Stimulated activated CD4-positive, alpha-beta T cell treated with anti-CD3 and anti-CD28 coated beads, Interleukin-1b, Interleukin-23, amount 100 ng/mL, for 1 hour (primary cell): ENCODE measurements at regions not wholly inside any gene's neighbourhood (a gene's known extent, or its start where the extent isn't known, plus 50 kb on each side); places are given as distances from the start of the nearest gene placed in this dataset.
"Not testable (repeated sequence)": the region's sequence is repeated elsewhere in the genome, so short reads cannot be mapped to it uniquely, and the experiment has no call there.

Experiments used
- DNase-seq, 2 donors: peaks; one replicate each; pipeline ENCODE4 v3.0.0-alpha.2; 2020; ENCODE audit warnings: low read depth in 2 of 2

DNA sequence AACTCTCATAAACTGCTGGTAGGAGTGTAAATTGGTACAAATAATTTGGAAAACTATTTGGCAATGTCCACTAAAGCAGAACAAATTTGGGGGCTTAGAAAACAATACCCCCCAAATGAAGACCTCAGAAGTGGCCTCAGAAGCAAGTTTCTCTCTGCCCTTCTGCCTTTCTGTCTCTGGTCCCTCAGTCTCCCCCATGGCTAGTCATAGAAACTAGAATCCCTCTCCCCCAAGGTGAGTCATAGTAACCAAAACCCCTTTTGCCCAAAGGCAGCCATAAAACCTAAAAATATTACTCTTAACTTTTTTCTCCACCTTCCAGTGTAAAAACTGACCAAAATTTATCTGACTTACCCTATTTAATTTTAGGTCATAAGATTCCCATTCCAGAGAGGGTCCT is 350.7 kb upstream of the LRRC3B start:
- no peak for DNase-seq

DNA sequence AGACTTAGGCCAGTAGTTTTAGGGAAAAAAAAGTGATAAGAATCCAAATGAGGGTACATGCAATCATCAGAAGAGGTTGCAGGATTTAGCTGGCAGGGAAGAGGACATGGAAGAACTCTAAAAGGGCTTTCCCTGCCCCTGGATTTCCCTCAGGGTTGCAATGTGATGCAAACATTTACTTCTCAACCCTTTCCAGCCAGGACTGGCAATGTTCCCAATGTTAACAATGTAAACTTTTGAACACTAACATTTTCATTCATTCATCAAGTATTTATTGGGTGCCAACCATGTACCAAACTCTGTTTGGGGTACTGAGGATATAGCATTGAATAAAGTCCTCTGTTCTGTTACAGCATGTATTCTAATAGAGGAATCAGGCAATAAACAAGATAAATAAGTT is 349.4 kb upstream of the LRRC3B start:
- no peak for DNase-seq

DNA sequence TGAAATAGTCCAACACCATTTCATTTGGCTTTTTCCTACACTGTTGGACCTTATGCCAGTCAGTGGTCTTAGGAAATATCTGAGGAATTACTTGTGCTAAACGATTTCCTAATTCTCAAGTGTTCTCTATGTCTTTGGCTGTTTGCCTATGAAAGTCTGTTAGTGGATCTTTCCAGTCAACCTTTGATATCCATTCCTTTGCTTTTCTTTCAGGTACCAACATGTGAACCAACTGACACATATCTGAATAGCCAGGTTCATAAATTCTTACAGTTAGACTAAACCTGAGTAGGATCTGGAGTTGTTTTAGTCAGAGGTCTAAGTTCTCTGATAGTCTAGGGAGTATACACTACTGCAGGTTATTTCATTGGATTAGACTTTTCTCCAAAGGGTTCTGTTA is 343.5 kb upstream of the LRRC3B start:
- no peak for DNase-seq

DNA sequence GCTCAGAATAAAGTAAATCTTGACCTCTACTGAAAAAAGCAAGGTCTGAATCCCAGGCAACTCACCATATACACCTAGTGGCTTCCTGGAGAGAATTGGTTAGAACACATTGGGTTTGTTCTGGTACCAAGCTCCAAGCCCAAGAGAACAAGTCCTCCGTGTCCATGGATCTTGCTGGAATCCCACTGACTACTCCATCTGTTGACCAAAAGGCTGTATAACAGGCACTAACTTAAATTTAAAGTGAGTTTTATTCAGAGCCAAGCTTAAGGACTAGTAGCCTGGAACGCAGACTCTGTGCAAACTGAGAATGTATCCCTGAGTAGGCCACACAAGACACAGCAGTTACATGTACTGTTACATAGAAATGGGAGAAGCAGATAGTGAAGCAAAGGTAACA is 342.1 kb upstream of the LRRC3B start:
- no peak for DNase-seq

DNA sequence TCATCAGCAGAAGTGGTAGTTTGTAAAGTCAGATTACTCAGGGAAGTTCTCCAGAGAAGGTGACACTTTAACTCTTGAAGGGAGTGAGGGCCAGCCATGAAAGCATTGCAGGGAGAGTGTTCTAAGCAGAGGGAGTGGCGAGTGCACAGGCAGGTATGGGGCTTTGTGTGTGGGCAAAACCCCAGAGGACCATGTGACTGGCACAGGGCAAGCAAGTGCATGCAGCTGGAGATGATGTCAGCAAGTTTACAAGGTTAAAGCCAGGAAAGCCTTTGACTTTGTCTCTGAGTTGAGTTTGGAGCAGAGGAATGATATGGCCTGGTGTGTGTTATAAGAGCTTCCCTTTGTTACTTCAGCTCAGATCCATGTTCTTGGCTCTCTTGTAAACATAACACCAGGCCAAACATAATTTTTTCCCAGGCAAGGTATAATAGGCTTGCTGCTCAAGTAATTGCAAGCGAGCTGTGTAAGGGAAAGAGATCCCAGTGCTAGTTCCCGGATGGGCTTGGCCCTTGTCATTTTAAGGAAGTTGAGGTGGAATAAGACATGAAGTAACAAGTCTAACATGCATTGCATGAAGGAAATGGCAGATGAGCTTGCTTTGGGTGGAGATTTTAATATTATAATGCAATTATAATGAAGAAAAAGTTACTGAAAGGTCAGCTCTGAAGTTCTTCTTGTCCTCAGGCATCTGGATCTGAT is 341.1 kb upstream of the LRRC3B start:
- DNase-seq = no peak

DNA sequence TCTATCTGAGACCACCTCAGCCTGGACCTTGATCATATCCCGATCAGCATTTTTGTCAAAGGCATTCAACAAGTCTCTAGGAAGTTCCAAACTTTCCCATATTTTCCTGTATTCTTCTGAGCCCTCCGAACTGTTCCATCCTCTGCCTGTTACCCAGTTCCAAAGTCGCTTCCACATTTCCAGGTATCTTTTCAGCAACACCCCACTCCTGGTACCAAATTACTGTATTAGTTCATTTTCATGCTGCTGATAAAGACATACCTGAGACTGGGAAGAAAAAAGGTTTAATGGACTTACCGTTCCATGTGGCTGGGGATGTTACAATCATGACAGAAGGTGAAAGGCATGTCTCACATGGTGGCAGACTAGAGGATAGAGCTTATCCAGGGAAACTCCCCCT is 338.1 kb upstream of the LRRC3B start:
- not testable (repeated sequence) for DNase-seq

DNA sequence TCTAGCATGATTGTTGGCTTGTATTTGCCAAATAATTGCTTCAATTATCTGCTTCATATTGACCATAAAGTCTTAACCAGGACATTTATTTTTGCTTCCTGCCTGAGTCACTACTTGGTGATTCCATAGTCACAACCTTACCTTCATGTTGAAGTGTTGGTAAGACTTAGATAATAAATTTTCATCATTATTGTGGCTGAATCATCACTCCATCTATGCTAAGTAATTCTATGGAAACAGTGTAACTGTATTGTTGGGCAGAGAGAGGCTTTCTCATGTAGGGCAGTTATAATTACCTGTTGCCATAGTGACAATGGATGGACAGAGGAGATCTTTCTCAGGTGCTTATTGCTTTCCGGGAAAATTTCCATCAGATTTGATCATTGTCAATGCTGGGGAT is 330.7 kb upstream of the LRRC3B start:
- DNase-seq = no peak

DNA sequence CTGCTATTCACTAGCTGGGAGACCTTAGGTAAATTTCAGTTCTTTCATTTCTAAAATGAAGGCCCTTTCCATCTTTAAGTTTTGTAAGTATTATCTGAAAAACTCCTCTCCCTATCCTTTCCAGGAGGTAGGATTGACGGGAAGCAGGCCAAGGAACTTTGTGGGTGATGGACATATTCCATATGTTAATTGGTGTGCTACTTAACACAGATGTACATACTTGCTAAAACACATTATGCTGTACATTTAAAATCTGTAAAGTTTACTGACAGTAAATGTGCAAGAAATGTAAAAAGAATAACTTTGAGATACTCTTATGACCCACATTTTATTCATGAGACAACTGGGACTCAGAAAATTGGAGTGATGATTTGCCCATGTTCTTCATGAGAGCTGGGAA is 329.8 kb upstream of the LRRC3B start:
- DNase-seq = no peak

DNA sequence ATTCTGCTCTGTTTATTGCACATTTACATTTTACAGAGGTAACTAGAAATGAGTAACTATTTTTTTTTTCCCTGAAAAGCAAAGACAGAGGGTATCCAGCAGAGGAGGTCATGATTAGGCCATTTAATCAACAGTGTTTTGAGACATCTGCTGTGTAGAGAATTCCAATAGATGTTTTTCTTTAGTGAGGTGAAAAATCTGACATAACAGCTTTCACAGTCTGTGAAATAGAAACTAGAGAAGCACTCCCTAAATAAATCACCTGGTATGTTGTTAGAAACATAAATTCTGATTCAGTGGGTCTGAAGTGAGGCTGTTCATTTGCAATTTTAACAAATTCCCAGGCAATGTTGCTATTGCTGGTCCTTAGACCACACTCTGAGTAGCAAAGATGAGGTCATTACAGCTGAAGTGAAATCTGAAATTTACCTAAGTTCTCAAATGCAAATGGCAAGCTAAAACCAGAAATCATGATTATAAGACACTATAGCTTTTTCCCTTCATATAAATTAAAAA is 329.2 kb upstream of the LRRC3B start:
- DNase-seq = no peak

DNA sequence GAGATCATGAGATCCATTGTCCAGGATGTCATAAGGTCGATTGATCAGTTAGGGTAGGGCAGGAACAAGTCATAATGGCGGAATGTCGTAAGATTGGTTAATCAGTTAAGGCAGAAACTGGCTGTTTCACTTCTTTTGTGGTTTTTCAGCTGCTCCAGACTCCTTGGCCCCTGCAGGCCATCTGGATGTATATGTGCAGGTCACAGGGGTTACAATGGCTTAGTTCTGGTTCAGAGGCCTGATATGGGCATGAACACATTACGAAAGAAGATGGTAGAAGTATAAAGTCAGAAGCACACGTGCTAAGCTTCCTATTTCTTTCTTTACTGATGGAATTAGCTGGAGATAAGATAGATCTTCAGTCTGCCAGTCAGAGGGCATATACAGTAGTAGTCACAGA is 315.4 kb upstream of the LRRC3B start:
- no peak for DNase-seq

DNA sequence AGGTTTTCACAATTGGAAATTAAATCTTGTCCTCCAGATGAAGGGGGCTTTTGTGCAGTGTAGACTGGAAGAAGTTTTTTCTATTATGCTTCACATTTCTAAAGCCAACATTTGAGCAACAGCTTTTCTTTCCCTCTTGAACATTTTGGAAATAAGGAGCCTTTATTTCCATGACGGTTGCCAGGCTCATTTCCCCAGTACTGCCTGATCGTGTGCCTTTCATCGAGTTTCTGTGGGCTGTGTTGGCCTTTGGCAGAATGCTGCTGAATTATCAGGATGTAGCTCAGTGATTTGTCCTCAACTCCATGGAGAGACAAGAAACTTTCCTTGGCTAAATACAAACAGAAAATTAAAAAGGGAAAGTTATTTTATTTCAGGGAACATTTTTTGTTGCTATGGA is 314.8 kb upstream of the LRRC3B start:
- no peak for DNase-seq

DNA sequence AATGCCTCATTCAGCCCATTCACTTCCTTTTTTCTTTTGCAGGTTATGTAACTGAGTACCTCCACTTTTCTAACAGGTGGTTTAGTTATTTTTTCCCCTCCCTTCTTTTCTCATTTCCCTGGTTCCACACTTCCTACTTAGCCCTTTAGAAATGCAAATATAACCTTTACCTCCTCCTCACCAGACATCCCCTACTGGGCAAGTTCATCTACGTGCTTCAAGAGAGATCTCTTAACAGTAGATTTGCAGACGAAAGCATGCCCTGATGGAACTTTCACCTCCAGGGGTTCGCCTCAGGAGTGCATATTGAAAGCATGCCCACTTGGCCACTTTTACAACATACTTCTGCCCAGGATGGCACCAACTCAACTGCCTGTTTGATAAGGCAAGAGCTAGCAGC is 314.1 kb upstream of the LRRC3B start:
- no peak for DNase-seq

DNA sequence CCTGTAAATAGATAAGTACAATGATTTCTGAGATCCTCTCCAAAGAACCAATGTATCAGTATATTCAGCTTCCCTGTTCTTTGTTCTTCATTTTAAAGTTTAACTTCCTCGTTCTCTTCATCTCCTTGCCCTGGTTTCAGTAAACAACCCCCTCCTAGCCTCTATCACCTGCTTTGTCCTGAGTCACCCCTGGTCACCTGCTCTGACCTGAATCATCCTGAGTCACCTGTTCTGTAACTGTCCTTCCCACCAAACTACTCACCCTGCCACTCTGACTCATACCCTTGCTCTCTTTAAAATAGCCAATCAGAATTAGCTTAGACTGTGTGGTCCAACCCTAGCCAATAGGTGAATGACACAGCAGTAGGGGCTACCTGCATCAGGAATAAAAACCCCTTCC is 313.0 kb upstream of the LRRC3B start:
- not testable (repeated sequence) for DNase-seq

DNA sequence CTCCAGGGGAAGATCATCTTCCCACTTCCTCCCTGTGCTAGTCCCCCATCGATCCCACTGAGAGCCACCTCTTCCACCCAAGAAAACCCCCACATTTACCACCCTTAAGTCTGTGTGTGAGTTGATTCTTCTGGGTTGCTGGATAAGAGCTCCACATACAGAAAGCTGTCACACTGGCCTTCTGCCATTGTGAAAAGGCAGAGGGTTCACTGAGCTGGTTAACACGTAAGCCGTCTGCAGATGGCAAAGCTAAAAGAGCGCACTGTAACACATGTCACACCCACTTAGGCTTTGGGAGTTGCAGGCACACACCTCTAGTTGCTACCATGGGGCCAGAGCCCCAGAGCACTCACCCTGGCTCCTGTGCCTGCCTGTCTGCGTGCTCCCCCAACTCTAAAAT is 309.8 kb upstream of the LRRC3B start:
- DNase-seq = no peak

DNA sequence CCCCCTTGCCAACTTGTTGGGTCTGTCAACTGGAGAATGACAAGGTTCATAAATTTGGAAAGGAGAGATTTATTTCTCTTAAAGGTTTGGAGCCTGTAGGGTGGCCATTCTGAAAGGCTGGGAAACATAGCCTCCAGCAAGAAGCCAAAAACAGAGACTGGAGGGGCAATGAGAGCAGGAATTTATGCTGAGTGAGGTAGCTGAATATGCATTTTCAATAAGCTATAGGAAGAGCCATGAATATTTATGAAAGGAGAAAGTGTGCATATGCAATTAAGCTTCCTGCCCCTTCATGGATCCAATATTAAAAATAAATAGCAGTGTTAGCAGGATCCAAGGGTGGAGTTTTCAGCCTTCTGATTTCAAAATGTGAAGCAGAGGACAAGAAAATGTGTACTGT is 306.1 kb upstream of the LRRC3B start:
- no peak for DNase-seq

DNA sequence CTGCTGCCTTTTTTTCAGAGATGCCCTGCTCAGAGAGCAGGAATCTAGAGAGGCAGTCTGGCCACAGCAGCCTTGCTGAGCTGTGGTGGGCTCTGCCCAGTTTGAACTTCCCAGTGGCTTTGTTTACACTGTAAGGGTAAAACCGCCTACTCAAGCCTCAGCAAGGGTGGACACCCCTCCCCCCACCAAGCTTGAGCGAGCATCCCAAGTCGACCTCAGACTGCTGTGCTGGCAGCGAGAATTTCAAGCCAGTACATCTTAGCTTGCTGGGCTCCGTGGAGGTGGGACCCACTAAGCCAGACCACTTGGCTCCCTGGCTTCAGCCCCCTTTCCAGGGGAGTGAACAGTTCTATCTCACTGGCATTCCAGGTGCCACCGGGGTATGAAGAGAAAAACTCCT is 298.8 kb upstream of the LRRC3B start:
- not testable (repeated sequence) for DNase-seq

DNA sequence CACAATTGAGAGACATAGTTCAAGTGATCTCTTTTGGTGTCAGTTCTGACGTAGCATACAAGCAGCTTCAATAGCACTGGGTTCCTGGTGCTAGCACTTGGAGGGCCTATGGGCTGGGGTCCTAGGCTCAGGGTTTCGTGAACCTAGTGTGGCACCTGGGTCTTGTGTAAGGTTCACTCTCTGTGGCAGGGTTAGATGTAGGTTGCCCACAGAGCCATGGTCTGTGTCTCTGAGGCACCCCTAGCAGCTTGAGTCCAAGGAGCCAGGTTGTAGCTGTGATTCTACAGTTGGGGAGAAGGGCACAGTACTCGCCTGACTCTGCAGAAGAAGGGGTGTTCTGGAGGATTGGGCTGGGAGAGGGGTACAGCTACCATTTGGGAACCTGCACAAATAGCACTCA is 282.6 kb upstream of the LRRC3B start:
- no peak for DNase-seq

DNA sequence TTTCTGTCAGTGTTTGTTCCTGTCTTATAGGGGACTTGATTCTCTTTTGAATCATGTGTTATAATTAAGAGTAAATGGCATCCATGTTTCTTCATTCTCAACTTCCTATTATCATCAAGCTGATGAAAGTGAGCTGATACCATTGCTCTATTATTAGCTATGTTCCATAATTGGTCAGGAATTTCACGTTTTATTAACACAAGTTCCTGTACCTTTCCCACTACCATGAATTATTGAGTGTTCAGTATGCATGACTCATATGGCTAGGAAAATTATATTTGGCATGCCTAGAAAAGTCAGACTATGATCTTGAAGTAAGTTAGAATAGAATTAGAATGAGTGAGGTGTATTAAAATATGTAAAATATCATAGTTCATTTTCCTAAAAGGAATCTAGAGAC is 278.9 kb upstream of the LRRC3B start:
- no peak for DNase-seq

DNA sequence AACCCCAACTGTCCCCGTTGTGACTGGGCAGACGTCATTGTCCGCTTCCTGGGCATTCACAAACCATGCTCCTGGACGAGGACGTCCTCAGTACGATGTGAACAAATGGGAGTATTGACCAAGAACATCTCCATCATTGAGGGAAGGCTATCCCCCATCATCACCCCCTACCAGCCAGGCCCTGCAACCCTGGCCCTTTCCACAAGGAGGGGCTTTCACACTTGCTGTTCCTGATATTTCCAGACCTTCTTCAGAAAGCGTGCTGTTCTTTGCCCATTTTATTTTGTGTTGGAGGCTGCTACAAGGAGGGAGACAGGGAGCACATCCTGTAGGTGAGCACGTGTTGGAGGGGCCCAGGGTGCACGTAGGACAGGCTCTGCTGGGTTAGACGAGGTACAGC is 277.0 kb upstream of the LRRC3B start:
- DNase-seq = no peak

DNA sequence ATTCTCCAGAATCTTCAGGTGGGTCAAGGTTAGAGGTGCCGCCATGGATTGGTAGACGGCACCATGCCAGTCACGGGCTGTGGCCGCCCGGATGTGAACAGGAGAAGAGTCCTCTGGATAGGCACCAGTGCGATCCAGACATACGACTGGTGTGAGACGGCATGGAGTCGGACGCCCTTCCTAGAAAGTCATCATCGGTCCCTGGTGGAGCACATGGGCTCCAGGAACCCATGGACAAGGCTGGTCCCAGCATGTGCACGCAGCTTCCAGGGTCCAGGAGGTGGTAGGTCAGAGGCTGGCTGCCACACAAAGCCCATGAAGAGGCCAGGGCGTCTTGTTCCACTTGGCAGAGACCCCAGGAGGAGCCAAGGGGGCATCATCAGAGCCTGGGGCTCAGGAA is 276.1 kb upstream of the LRRC3B start:
- DNase-seq = no peak

DNA sequence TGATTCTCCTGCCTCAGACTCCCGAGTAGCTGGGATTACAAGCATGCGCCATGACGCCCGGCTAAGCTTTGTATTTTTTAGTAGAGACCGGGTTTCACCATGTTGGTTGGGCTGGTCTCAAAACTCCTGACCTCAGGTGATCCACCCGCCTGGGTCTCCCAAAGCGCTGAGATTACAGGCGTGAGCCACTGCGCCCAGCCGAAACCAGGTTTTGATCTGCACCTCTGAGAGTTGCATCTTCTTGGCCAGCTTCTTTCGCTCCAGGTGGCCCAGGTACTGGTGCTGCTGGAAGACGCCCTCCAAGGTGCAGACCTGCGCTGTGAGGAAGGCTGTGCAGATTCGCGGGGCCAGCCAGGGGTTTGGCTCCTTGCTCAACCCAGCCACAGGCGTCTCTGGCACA is 275.4 kb upstream of the LRRC3B start:
- DNase-seq = no peak

DNA sequence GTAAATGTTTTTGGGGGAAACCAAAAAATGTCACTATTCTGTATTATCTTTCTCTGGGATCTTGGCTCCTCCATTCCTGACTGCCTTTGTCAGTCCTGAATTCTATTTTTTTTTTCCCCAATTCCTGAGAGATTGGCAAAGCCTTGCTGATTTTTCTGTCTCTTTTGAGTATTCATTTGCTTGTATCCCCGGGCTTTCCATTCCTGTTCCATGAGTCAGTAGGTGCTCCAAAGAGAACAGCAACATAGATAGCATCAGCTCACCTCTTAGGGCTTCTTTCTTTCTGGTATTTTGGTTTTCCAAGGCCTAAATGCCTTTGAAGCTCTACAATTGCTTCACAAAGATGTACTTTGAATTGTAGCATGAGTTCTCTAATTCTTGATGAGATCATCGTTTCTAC is 271.7 kb upstream of the LRRC3B start:
- no peak for DNase-seq

DNA sequence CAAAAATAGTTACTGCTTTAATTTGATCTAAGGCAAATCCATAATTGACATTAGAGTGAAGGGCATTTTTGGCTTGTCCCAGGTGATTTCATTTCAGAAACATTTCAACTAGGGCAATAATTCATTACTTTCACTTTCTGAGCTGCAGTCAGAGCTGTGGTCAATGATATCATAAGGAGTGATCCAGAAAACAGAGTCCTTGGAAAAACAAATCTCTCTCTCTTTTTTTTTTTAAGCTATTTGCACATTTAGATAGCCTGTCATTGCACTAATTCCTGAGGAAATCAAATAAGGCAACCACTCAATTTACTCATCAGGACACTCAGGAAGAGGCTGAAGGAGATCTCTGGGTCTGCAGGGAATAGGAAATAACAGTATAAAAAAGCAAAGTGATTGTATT is 269.5 kb upstream of the LRRC3B start:
- no peak for DNase-seq

DNA sequence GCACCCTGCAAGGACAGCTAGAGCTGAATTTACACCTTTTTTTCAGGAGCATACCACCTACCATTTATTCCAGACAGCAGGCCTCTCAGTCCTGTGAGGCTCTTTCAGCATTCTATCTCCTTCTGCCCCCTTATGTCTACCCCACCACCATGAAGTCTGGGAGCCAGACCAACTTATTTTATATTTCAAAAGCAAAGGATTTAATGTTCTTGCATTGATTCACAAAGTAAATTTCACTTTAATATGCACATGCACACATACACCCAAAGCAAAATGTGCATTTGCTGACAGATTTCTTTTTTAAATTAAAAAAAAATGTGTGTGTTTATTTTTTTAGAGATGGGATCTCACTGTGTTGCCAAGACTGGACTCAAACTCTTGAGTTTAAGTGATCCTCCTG is 264.2 kb upstream of the LRRC3B start:
- DNase-seq = no peak
